Mesothelial cell of epicardium (in vitro differentiated cells): ENCODE measurements at regions not wholly inside any gene's neighbourhood (a gene's known extent, or its start where the extent isn't known, plus 50 kb on each side); places are given as distances from the start of the nearest gene placed in this dataset.

Experiments used
- DNase-seq, 2 experiments: peaks; one replicate each; pipeline ENCODE4 v3.0.0; 2021; ENCODE audit warnings: low spot score in 2 of 2; ENCODE audit not compliant: unreplicated experiment in 2 of 2
- H3K27ac Mint-ChIP-seq: 2 replicates; pipeline ENCODE4 v1.8.0; 2021; ENCODE audit warnings: mixed read lengths
- H3K27me3 Mint-ChIP-seq: 2 replicates; pipeline ENCODE4 v1.8.0; 2021; ENCODE audit warnings: low read depth, mixed read lengths
- H3K36me3 Mint-ChIP-seq: 2 replicates; pipeline ENCODE4 v1.8.0; 2021; ENCODE audit warnings: mixed read lengths
- H3K4me1 Mint-ChIP-seq: 2 replicates; pipeline ENCODE4 v1.8.0; 2021; ENCODE audit warnings: mixed read lengths
- H3K4me3 Mint-ChIP-seq: 2 replicates; pipeline ENCODE4 v1.8.0; 2021; ENCODE audit warnings: mild to moderate bottlenecking, moderate library complexity, mixed read lengths
- H3K9me3 Mint-ChIP-seq: 2 replicates; pipeline ENCODE4 v1.8.0; 2021; ENCODE audit warnings: mixed read lengths
- TF ChIP-seq, protein P1 (sequence below): fragments of 200-600 bp; sonication (generic); IDR thresholded peaks from one replicate; pipeline ENCODE4 v1.5.0; 2021; ENCODE audit warnings: antibody characterized with exemption; ENCODE audit not compliant: unreplicated experiment

DNA sequence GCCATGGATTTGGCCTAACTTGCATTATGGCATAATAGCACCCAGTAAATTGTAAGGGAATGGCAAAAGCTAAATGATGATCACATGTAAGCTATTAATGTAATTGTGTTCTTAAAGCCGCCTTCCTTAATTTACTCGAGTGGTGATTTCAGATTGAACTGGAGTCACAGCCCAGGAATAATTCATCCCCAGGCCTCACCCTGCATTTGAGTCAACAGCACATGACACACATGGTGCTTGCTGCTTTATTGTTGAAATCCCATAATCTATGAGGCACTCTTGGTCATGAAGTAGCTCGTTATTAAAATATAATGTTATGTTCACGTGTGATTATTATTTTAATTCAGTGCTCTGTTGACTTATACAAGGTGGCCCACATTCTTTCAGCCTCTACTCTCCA lies 547.5 kb downstream of the VRK1 start:
- Mint-ChIP-seq H3K9me3 (peaks cover 21% of the 10 kb centered on the region), H3K27me3 (peaks cover 9% of the 10 kb centered on the region), H3K4me1 (no peaks in the 10 kb centered on the region), H3K4me3 (no peak overlapping the region), H3K27ac (no peak overlapping the region), H3K36me3 (no peaks in the 10 kb centered on the region)
- DNase-seq: no peak
- TF ChIP-seq, protein P1, sequence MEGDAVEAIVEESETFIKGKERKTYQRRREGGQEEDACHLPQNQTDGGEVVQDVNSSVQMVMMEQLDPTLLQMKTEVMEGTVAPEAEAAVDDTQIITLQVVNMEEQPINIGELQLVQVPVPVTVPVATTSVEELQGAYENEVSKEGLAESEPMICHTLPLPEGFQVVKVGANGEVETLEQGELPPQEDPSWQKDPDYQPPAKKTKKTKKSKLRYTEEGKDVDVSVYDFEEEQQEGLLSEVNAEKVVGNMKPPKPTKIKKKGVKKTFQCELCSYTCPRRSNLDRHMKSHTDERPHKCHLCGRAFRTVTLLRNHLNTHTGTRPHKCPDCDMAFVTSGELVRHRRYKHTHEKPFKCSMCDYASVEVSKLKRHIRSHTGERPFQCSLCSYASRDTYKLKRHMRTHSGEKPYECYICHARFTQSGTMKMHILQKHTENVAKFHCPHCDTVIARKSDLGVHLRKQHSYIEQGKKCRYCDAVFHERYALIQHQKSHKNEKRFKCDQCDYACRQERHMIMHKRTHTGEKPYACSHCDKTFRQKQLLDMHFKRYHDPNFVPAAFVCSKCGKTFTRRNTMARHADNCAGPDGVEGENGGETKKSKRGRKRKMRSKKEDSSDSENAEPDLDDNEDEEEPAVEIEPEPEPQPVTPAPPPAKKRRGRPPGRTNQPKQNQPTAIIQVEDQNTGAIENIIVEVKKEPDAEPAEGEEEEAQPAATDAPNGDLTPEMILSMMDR: no peak

DNA sequence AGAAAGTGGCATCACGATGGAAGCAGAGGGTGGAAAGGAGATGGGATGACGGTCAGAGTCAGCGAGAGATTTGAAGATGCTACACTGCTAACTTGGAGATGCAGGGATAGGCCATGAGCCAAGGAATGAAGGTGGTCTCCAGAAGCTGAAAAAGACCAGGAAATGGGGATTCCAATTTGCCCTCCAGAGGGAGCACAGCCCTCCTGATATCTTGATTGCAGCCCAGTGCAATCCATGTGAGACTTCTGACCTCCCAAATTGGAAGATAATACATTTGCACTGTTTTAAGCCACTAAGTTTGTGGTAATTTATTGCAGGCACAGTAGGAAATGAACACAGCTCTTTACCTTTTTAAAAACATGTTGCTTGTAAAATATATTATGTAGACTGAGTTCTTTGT lies 549.5 kb downstream of the VRK1 start:
- TF ChIP-seq, protein P1: no peak
- Mint-ChIP-seq H3K27ac (no peak overlapping the region), H3K27me3 (peaks cover 17% of the 10 kb centered on the region), H3K4me3 (no peak overlapping the region), H3K9me3 (peaks cover 6% of the 10 kb centered on the region), H3K36me3 (no peaks in the 10 kb centered on the region), H3K4me1 (no peaks in the 10 kb centered on the region)
- no peak for DNase-seq

DNA sequence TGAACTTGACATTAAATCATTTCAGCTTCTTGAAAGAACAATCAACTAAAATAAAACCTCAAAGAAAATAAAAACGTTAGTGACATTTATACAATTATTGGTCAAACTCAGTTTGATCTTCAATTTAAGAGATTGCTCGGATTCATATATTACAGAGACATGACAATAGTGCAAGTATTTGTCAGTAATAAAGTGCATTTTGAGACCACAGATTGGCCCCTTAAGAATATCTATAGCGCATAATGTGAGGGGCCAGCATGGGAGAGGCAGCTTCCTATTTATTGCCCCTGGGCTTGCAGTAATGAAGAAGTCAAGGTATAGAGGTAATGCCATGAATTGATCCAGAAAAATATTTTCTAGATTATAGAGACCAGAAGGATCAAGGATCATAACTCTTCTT lies 552.3 kb downstream of the VRK1 start:
- H3K27me3 Mint-ChIP-seq: peaks cover 16% of the 10 kb centered on the region
- TF ChIP-seq, protein P1: no peak
- DNase-seq: no peak
- no peaks in the 10 kb centered on the region for H3K36me3 Mint-ChIP-seq
- no peak overlapping the region for H3K4me3 Mint-ChIP-seq
- no peak overlapping the region for H3K27ac Mint-ChIP-seq
- no peaks in the 10 kb centered on the region for H3K4me1 Mint-ChIP-seq
- peaks cover 4% of the 10 kb centered on the region for H3K9me3 Mint-ChIP-seq

DNA sequence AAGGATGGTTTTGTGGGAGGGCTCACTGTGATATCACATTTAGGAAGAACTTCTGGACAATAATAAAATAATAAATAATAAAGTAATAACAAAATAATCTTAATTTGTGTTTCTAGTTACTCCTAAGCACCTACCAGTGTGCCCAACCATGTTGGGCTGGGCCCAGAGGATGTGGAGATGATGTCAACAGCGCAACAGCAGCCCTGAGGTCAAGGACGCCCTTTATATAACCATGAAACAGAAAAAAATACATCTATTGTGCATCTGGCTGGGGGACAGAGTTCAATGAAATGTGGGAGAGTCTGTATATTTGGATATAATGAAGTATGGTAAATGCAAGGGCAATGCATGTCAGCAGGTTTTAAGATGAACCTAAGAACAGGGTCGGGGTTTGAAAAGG lies 552.8 kb downstream of the VRK1 start:
- DNase-seq: no peak
- Mint-ChIP-seq H3K9me3 (peaks cover 4% of the 10 kb centered on the region), H3K36me3 (no peaks in the 10 kb centered on the region), H3K4me3 (no peak overlapping the region), H3K4me1 (no peaks in the 10 kb centered on the region), H3K27me3 (peaks cover 21% of the 10 kb centered on the region), H3K27ac (no peak overlapping the region)
- TF ChIP-seq, protein P1: no peak

DNA sequence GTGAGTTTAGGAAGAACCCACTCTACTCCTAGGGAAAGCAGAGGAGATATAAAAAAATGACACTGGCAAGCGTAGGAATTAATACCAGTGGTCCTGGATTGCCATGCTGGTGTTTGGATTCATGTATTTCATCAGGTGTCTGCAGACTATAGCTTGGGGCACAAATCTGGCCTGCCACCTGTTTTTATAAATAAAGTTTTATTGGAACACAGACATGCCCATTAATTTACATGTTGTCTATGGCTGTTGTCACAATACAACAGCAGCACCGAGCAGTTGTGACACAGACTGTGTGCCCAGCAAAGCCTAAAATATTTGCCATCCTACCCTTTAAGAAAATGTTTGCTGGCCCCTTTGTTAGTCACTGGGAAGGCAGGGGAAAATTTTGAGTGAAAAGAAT lies 553.2 kb downstream of the VRK1 start:
- no peak overlapping the region for H3K27ac Mint-ChIP-seq
- peaks cover 26% of the 10 kb centered on the region for H3K27me3 Mint-ChIP-seq
- TF ChIP-seq, protein P1: no peak
- H3K4me1 Mint-ChIP-seq: no peaks in the 10 kb centered on the region
- no peak overlapping the region for H3K4me3 Mint-ChIP-seq
- no peak for DNase-seq
- H3K36me3 Mint-ChIP-seq: no peaks in the 10 kb centered on the region
- peaks cover 4% of the 10 kb centered on the region for H3K9me3 Mint-ChIP-seq
